C4-2B (cell line): ENCODE measurements at regions not wholly inside any gene's neighbourhood (a gene's known extent, or its start where the extent isn't known, plus 50 kb on each side); places are given as distances from the start of the nearest gene placed in this dataset.
"Not testable (repeated sequence)": the region's sequence is repeated elsewhere in the genome, so short reads cannot be mapped to it uniquely, and the experiment has no call there.

Experiments used
- H3K27ac ChIP-seq: fragments of 450-650 bp; 2 replicates; pipeline ENCODE4 v1.5.1; 2017
- ZFX ChIP-seq: fragments of 450-650 bp; IDR thresholded peaks from 2 replicates; pipeline ENCODE4 v1.6.1; 2017
- TF ChIP-seq, protein P1 (sequence below): fragments of 450-650 bp; conservative IDR thresholded peaks from 2 replicates; pipeline ENCODE4 v1.5.1; 2017; ENCODE audit warnings: mild to moderate bottlenecking

DNA sequence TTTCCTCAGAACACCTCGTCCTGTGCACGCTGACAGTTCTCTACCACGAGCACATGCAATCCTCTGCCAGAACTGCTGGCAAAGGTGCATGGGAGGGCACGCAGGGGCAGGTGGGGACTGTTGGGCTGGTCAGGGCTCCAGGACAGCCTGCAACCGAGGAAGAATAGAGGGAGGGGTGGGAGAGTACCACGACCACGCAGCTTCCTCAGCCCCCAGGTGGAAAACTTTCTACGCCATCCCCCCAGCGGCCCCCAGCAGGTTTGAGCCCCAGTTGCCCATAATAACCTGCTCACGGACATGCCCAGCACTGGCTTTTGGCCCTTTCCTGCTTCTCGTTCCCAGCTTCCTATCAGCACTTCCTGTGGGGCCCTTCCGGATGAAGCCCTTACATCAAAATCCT, 199.3 kb downstream of the C16orf95 start:
- TF ChIP-seq, protein P1, sequence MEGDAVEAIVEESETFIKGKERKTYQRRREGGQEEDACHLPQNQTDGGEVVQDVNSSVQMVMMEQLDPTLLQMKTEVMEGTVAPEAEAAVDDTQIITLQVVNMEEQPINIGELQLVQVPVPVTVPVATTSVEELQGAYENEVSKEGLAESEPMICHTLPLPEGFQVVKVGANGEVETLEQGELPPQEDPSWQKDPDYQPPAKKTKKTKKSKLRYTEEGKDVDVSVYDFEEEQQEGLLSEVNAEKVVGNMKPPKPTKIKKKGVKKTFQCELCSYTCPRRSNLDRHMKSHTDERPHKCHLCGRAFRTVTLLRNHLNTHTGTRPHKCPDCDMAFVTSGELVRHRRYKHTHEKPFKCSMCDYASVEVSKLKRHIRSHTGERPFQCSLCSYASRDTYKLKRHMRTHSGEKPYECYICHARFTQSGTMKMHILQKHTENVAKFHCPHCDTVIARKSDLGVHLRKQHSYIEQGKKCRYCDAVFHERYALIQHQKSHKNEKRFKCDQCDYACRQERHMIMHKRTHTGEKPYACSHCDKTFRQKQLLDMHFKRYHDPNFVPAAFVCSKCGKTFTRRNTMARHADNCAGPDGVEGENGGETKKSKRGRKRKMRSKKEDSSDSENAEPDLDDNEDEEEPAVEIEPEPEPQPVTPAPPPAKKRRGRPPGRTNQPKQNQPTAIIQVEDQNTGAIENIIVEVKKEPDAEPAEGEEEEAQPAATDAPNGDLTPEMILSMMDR: no peak
- no peak for TF ChIP-seq ZFX
- no peak overlapping the region for H3K27ac ChIP-seq

DNA sequence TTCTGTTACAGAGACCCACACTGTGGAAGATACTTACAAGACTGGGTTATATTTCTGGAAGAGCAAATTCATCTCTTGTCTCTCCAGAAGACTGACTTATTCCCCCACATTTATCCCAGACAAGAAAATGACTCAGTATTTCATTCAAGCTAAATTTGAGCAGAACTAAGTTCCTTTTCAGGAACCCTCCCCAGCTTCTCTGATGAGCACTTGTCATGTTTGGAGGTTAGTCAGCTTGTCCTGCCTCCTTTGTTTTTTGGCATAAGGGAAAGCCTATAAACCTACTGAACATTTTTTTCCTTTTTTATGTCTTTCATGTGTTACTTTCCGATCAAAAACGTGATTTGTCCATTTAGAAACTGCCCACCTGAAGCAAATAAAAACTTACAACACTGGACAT, 198.0 kb downstream of the C16orf95 start:
- TF ChIP-seq, protein P1: no peak
- TF ChIP-seq ZFX: no peak
- no peak overlapping the region for H3K27ac ChIP-seq

DNA sequence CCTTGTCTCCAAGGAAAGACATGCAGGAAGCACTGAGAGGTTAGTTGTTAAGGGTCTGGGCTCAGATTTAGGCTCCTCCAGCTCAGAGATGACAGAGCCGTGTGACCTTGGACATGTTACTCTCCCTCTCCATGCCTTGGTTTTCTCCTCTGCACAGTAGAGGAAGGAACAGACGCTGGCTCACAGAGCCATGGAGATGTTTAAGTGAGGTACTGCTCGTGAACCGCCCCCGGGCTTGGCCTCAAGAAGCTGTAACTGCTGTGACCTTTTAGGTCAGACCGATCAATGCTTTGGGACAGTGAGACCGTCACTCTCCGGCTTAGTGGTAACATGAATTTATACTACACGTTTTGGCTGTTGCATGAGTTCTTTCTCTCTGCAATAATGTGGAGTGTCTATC, 197.4 kb downstream of the C16orf95 start:
- TF ChIP-seq, protein P1: no peak
- TF ChIP-seq ZFX: no peak
- H3K27ac ChIP-seq: no peak overlapping the region

DNA sequence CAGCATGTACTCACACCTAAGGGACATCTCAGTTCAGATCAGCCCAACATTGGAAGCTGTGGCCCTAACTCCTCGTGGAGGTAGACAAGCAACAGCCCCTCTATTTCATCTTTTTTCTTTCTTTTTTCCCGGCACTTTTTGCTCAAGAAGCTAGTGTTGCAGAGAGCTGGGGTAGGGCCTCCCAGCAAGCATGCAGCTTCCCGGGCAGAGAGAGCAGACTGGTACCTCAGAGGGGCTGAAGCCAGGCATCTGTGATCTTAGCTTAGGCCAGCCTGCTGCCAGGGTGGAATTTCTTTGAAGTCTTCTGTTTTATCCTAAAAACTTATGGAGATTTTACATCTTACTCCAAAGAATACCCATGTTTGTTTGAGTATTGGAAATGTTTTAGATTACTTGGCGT, 195.4 kb downstream of the C16orf95 start:
- H3K27ac ChIP-seq: no peak overlapping the region
- TF ChIP-seq, protein P1: no peak
- no peak for TF ChIP-seq ZFX

DNA sequence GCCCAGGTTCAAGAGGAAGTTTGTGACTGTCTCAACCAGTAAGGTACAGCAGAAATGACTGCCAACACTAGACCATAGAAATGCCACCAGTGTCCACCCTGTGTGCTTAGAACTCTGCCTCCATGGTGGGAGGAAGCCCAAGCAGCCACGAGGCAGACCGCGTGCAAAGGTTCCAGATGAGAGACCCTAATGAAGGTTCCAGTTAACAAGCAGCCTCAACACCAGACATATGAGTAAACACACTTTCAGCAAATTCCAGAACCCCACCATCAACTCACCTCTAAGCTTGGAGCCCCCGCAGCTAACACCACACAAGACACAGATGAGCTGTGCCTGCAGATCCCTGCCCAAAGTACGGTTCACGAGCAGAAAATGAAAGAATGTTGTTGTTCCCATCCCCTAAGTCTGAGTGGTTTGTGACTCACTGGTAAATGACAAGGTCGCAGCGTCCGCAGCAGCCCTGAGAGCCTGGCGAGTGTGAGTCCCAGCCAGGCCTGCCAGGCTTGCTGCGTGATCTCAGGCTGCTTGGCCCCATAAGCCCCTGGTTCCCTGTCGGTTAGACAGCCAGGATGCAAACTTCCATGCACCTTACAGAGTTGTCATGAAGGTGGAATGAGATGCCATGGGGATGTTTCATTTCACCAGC, 193.7 kb downstream of the C16orf95 start:
- H3K27ac ChIP-seq: no peak overlapping the region
- TF ChIP-seq, protein P1: no peak
- no peak for TF ChIP-seq ZFX

DNA sequence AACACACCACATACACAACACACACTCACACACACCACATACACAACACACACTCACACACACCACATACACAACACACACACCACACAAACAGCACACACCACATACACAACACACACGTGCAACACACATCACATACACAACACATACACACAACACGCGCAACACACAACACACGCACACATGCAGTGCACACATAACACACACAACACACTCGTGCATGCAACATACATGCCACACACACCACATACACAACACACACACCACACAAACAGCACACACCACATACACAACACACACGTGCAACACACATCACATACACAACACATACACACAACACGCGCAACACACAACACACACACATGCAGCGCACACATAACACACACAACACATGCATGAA, 192.8 kb downstream of the C16orf95 start:
- not testable (repeated sequence) for H3K27ac ChIP-seq

DNA sequence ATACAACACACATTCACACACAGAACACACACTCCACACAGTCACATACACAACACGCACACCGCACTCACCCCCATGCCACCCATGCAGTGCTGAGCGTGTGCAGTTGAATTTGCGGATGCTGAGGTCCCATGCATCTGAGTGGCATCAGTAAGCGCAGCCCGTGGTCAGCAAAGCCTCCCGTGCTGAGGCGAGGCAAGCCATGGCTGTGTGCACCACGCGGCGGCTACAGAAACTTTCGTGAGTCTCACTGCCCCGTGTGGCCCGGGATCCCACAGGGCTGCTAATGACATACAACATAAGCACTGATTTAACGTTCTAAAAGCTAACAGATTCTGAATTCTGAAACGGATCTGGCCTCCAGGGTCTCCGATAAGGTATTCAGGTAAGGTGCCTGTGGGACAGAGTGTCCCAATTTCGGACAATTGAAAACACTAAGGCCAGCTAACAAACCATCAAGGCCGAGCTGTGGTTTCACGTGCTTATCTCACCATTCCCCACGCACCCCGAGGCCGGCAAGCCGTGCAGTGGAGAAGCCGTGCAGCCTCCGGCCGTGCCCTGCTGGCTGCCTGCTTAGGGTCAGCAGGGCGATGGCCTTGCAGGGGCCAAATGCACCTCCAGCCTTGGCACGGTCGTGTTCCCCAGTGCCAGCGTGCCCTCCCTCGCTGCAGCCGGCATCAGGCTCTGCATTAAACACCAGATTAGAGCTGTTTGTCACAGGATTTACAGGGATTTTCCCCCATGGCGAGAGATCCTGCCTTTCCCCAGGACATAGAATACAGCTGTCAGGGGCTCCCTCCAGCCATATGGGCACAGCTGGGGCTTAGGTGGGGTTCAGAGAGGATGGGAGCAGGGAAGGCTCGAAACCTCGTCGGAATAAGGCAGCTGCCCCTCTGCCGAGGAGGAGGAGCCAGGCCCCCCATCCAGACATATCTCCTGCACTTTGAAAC, 191.7 kb downstream of the C16orf95 start:
- TF ChIP-seq ZFX: no peak
- TF ChIP-seq, protein P1: no peak
- no peak overlapping the region for H3K27ac ChIP-seq
